IMR-90 (cell line): ENCODE measurements at regions not wholly inside any gene's neighbourhood (a gene's known extent, or its start where the extent isn't known, plus 50 kb on each side); places are given as distances from the start of the nearest gene placed in this dataset.

ENCODE experiments used
- POLR2A ChIP-seq: IDR thresholded peaks from 2 replicates; pipeline ENCODE4 v1.6.1; 2012; ENCODE audit warnings: mild to moderate bottlenecking, low read depth, low read length
- TF ChIP-seq, protein P1 (sequence below): fragments of 150-350 bp; IDR thresholded peaks from 2 replicates; pipeline ENCODE4 v1.6.1; 2017; ENCODE audit warnings: mild to moderate bottlenecking, antibody characterized with exemption, low read length, low read depth

DNA sequence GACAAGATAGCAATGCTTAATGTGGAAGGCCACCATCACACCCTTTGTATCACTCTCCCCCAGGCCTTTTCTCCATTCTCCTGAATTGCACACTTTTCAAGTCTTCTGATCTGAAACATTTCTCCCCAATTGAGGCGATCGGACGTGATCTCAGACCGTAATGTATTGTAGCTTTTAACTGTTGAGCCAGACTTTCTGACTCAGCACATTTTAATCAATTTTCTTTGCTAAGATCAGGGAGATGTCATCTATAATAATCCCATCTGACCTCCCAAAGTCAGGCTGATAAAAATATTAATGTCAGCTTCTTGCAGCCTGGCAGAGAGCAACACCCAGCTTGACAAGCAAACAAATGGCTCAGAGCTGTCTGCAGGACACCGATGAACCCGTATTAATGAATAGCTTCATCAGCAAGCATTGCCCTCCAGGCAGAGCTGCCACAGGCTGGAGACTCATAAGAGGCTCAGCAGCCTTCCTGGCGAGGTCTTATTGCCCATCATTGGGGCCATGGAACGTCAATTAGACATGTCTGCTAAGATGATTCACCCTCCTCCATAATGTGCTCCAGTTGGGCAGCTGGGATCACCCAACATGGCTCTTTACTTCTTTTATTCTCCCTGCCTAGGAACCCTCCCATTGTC is 60.2 kb upstream of the UQCRFS1 start:
- TF ChIP-seq, protein P1, sequence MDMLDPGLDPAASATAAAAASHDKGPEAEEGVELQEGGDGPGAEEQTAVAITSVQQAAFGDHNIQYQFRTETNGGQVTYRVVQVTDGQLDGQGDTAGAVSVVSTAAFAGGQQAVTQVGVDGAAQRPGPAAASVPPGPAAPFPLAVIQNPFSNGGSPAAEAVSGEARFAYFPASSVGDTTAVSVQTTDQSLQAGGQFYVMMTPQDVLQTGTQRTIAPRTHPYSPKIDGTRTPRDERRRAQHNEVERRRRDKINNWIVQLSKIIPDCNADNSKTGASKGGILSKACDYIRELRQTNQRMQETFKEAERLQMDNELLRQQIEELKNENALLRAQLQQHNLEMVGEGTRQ = no peak
- no peak for TF ChIP-seq POLR2A
